Epithelial cell of prostate (primary cell): ENCODE measurements at regions not wholly inside any gene's neighbourhood (a gene's known extent, or its start where the extent isn't known, plus 50 kb on each side); places are given as distances from the start of the nearest gene placed in this dataset.

Experiments
- DNase-seq: peaks from one replicate; pipeline ENCODE4 v3.0.0-alpha.2; 2011; ENCODE audit warnings: low read depth, low spot score
- H3K27ac ChIP-seq: fragments of 450-650 bp; 2 replicates; pipeline ENCODE4 v1.5.1; 2017; ENCODE audit warnings: mild to moderate bottlenecking

- no peak for DNase-seq
- H3K27ac ChIP-seq: no peak overlapping the region
Observed at GRCh38 chr15:58294681-58295254, 137.0 kb upstream of the LIPC start.

GRCh38 chr15:58295637-58296215 lies 136.1 kb upstream of the LIPC start:
- no peak overlapping the region for H3K27ac ChIP-seq
- no peak for DNase-seq

- no peak overlapping the region for H3K27ac ChIP-seq
- no peak for DNase-seq
Observed at GRCh38 chr15:58296276-58296675, 135.5 kb upstream of the LIPC start.

GRCh38 chr15:58297639-58298038 lies 134.2 kb upstream of the LIPC start:
- H3K27ac ChIP-seq: no peak overlapping the region
- DNase-seq: no peak

DNA sequence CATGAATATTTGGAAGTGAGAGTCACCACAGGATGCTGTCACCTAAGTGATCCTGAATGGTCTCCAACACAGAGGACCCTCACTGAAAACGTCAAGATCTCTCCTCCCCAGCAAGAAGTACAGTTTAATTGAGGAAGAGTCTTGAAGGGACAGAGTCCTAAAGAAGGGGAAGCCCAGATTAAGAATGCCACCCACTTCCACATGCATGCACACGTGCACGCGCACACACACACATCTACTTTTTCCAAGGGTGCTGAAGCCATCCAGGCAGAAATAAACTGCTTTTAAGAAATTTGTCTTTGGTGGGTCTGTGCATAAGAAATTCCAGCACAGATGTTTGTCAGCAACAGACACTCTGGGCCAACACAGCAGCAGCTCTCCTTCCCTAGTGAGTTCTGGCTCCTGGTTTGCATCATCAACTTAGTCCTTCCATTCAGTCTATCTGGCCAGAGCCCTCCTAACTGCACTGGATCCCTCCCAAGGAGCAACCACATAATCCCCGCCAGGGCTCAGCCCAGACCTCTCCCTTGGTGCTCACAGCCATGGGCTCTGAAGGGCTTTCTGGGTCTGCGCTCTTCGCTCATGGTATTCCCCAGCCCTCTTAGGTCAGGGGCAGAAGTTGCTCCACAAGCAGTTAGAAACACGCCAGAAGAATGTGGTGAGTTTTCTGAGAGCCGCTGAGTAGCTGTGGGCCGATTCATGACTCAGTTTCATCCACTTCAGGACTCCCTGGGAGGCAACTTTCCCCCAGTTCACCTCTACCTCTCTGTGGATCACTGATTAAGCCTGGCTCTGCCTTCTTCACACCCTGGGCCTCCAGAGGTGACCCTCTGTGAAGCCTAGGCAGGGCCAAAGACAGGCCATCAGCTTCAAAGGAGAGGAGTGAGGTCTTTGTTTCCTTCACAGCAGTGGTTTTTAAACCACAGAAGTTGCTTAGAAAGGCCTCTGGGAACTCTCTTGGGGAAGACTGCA lies 132.6 kb upstream of the LIPC start:
- DNase-seq: no peak
- H3K27ac ChIP-seq: no peak overlapping the region

DNA sequence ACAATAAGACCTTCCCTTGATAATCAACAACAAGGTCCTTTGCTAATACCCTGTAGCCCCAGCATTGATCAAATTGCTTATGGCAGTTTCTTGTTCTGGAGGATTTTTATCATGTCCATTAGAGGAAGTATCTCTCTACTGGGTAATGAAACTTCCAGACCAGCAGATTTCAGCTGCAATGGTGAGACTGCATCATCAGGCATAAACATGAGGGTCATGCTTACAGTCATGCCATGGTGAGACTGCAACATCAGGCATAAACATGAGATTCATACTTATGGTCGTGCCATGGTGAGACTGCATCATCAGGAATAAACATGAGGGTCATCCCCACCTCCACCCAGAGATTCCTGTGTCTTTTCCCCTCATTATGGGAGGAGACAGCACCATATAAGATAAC lies 129.0 kb upstream of the LIPC start:
- H3K27ac ChIP-seq: no peak overlapping the region
- no peak for DNase-seq

GRCh38 chr15:58303236-58303635 lies 128.6 kb upstream of the LIPC start:
- no peak overlapping the region for H3K27ac ChIP-seq
- no peak for DNase-seq

- DNase-seq: no peak
- H3K27ac ChIP-seq: peak overlapping the region; percentile 64
Observed at GRCh38 chr15:58306591-58307312, 125.0 kb upstream of the LIPC start.

GRCh38 chr15:58307313-58307961 lies 124.4 kb upstream of the LIPC start:
- no peak for DNase-seq
- peak overlapping the region; percentile 64 for H3K27ac ChIP-seq

GRCh38 chr15:58308742-58309355 lies 122.9 kb upstream of the LIPC start:
- no peak for DNase-seq
- no peak overlapping the region for H3K27ac ChIP-seq

GRCh38 chr15:58309963-58310928 lies 121.5 kb upstream of the LIPC start:
- no peak for DNase-seq
- no peak overlapping the region for H3K27ac ChIP-seq

GRCh38 chr15:58311556-58311955 lies 120.2 kb upstream of the LIPC start:
- DNase-seq: no peak

DNA sequence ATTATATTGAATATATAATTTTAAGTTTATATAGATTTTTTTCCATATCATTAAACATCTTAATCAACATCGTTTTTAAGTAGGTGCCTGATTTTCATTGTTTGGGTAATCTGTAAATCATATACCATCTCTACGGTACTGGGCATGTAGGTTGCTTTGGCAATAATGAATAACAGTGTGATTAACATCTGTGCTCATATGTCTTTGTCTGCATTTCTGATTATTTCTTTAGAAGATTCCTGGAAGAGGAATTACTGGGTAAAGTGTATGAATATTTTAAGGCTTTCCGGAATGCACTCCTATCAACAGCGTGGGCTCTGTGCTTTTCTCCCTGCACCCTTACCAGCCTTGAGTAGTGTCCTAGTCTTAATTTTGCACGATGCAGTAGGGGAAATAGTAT lies 119.8 kb upstream of the LIPC start:
- no peak overlapping the region for H3K27ac ChIP-seq
- DNase-seq: no peak

More at GRCh38 chr15:58311556-58311955, 120.2 kb upstream of the LIPC start:
- H3K27ac ChIP-seq: no peak overlapping the region

DNA sequence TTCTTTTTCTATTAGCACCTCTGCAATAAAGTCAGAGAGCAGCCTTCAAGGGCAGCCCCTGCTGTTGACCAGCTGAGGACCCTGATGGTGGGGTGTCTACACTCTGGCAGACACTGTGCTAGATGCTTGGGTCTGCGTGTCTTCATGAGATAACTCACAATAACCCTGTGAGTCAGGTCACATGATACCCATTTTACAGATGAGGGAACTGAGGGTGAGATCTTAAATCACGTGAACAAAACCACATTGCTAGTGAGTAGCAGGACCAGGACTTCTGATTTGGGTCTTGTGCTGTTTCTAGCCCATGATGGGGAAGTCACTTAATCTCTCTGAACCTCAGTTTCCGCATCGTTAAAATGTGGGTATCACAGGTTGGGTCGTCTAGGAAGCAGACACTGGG lies 118.5 kb upstream of the LIPC start:
- no peak for DNase-seq
- no peak overlapping the region for H3K27ac ChIP-seq

GRCh38 chr15:58313810-58314592 lies 117.8 kb upstream of the LIPC start:
- DNase-seq: no peak
- H3K27ac ChIP-seq: no peak overlapping the region

DNA sequence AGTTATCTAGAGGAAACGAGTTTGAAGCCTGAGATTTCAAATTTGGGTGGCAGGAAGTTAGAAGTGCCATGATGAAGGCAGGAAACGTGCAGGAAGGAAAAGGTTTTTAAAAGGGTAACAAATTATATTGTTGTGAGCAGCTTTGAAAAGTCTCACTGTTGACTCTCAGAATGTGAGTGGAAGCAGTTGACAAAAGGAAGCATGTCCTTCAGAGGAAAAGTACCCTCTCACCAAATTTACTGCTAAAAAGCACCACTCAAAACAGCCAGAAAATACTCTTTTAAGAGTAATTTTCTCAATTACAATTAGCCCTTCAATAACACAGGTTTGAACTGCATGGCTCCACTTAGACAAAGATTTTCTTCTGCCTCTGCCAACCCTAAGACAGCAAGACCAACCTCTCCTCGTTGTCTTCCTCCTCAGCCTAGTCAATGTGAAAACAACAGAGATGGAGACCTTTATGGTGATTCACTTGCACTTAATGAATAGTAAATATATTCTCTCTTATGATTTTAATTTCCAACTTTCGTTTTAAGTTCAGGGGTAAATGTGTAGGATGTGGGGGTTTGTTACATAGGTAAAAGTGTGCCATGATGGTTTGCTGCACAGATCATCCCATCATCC lies 117.1 kb upstream of the LIPC start:
- no peak overlapping the region for H3K27ac ChIP-seq
- DNase-seq: no peak

GRCh38 chr15:58318517-58318916 lies 113.3 kb upstream of the LIPC start:
- DNase-seq: no peak
- H3K27ac ChIP-seq: no peak overlapping the region
